A673 (cell line): ENCODE measurements at regions not wholly inside any gene's neighbourhood (a gene's known extent, or its start where the extent isn't known, plus 50 kb on each side); places are given as distances from the start of the nearest gene placed in this dataset.

Source experiments
- BruUV-seq: library from RNA; stranded (reverse); fragments of 400-500 nt; replicated peaks from 2 replicates; lab custom pipeline; 2021; lab: Mats Ljungman, UMichigan
- CTCF ChIA-PET: fragments of 300-600 bp; sonication (Branson Sonifier 250); formaldehyde crosslinking; loops from one replicate; lab custom pipeline; 2022; ENCODE audit warnings: antibody characterized with exemption; lab: Charles Lee
- POLR2A ChIA-PET: fragments of 300-600 bp; sonication (Branson Sonifier 250); formaldehyde crosslinking; loops from one replicate; lab custom pipeline; 2022; ENCODE audit warnings: antibody characterized with exemption; ENCODE audit not compliant: low non-redundant PET; lab: Charles Lee
- DNase-seq: peaks from one replicate; pipeline ENCODE4 v3.0.0-alpha.2; 2015; ENCODE audit warnings: low spot score
- H3K27ac ChIP-seq: fragments of 200-600 bp; sonication (generic); 2 replicates; pipeline ENCODE4 v1.5.1; 2016; ENCODE audit warnings: mixed run types, low read depth, mild to moderate bottlenecking, mixed read lengths, antibody characterized with exemption, low read length; ENCODE audit not compliant: poor library complexity, severe bottlenecking
- H3K27me3 ChIP-seq: fragments of 200-600 bp; sonication (generic); replicated peaks from 2 replicates; pipeline ENCODE4 v1.6.1; 2017; ENCODE audit warnings: mixed run types, low read depth, mild to moderate bottlenecking, mixed read lengths, antibody characterized with exemption, low read length; ENCODE audit not compliant: insufficient read depth, poor library complexity
- H3K36me3 ChIP-seq: fragments of 200-600 bp; sonication (generic); 2 replicates; pipeline ENCODE4 v1.6.1; 2016; ENCODE audit warnings: mixed run types, mild to moderate bottlenecking, mixed read lengths, antibody characterized with exemption, low read length; ENCODE audit not compliant: insufficient read depth, poor library complexity, severe bottlenecking
- H3K4me1 ChIP-seq: fragments of 200-600 bp; sonication (generic); 2 replicates; pipeline ENCODE4 v1.6.1; 2017; ENCODE audit warnings: mixed run types, mild to moderate bottlenecking, mixed read lengths, antibody characterized with exemption, low read length; ENCODE audit not compliant: insufficient read depth, poor library complexity, severe bottlenecking
- H3K4me3 ChIP-seq: fragments of 200-600 bp; sonication (generic); 2 replicates; pipeline ENCODE4 v1.5.1; 2016; ENCODE audit warnings: low read depth, mixed run types, mild to moderate bottlenecking, mixed read lengths, low read length; ENCODE audit not compliant: poor library complexity, severe bottlenecking
- H3K9me3 ChIP-seq: fragments of 200-600 bp; sonication (generic); 2 replicates; pipeline ENCODE4 v1.6.1; 2016; ENCODE audit warnings: mixed run types, low read depth, mild to moderate bottlenecking, mixed read lengths, antibody characterized with exemption, low read length; ENCODE audit not compliant: poor library complexity, severe bottlenecking
- EZH2 ChIP-seq: fragments of 200-600 bp; sonication (generic); IDR thresholded peaks from 2 replicates; pipeline ENCODE4 v1.6.1; 2017; ENCODE audit warnings: borderline replicate concordance, low read depth, mild to moderate bottlenecking, mixed read lengths, antibody characterized with exemption, low read length; ENCODE audit not compliant: poor library complexity, severe bottlenecking
- intact Hi-C: fragments of 100-400 bp; cut with micrococcal nuclease; formaldehyde crosslinking; loops from one replicate; pipeline ENCODE4 v1.10.0; 2022; ENCODE audit not compliant: unreplicated experiment
- TF ChIP-seq, protein P1 (sequence below): fragments of 300-800, 200-600 bp; sonication (generic); conservative IDR thresholded peaks from 2 replicates; pipeline ENCODE4 v1.5.1; 2017; ENCODE audit warnings: low read depth, mild to moderate bottlenecking, antibody characterized with exemption, low read length, moderate library complexity, mixed read lengths

DNA sequence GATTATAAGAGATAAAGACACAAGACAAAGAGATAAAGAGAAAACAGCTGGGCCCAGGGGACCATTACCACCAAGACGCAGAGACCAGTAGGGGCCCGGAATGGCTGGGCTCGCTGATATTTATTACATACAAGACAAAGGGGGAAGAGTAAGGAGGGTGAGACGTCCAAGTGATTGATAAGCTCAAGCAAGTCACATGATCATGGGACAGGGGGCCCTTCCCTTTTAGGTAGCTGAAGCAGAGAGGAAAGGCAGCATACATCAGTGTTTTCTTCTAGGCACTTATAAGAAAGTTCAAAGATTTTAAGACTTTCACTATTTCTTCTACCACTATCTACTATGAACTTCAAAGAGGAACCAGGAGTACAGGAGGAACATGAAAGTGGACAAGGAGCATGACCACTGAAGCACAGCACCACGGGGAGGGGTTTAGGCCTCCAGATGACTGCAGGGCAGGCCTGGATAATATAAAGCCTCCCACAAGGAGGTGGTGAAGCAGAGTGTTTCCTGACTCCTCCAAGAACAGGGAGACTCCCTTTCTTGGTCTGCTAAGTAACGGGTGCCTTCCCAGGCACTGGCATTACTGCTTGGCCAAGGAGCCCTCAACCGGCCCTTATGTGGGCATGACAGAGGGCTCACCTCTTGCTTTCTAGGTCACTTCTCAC lies 63.9 kb upstream of the ARL4D start:
- Histone ChIP-seq H3K9me3 (no peaks in the 10 kb centered on the region), H3K36me3 (no peaks in the 10 kb centered on the region), H3K27ac (no peak overlapping the region), H3K4me3 (no peak overlapping the region), H3K27me3 (no peaks in the 10 kb centered on the region), H3K4me1 (no peaks in the 10 kb centered on the region)
- TF ChIP-seq, protein P1, sequence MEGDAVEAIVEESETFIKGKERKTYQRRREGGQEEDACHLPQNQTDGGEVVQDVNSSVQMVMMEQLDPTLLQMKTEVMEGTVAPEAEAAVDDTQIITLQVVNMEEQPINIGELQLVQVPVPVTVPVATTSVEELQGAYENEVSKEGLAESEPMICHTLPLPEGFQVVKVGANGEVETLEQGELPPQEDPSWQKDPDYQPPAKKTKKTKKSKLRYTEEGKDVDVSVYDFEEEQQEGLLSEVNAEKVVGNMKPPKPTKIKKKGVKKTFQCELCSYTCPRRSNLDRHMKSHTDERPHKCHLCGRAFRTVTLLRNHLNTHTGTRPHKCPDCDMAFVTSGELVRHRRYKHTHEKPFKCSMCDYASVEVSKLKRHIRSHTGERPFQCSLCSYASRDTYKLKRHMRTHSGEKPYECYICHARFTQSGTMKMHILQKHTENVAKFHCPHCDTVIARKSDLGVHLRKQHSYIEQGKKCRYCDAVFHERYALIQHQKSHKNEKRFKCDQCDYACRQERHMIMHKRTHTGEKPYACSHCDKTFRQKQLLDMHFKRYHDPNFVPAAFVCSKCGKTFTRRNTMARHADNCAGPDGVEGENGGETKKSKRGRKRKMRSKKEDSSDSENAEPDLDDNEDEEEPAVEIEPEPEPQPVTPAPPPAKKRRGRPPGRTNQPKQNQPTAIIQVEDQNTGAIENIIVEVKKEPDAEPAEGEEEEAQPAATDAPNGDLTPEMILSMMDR: no peak
- TF ChIP-seq EZH2: no peak
- CTCF ChIA-PET: interaction anchor here (0.6 kb wide), 1 partner anchor 331 kb away, joined by 4 read pairs; no protein-coding TSS in a partner anchor
- DNase-seq: no peak
- intact Hi-C loops: no loop called here
- POLR2A ChIA-PET: no interaction called here
- BruUV-seq: no TSS peak

DNA sequence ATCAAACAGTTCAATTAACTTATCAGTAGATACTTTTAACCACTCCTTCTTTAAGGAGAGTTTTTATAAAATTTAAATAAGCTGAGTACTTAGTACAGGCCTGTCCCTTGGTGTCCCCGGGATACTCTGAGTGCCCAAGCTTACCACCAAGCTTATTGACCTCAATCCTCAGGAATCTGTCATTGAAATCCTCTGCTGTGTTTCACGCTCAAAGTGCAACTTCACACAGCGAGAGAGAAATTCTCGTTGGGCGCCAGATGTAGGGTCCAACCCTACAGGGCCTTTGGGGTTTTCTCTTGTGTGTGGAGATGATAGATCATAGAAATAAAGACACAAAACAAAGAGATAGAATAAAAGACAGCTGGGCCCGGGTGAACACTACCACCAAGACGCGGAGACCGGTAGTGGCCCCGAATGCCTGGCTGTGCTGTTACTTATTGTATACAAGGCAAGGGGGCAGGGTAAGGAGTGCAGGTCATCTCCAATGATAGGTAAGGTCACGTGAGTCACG lies 65.3 kb upstream of the ARL4D start:
- ChIA-PET POLR2A (no interaction called here), CTCF (no interaction called here)
- DNase-seq: no peak
- H3K4me3 ChIP-seq: no peak overlapping the region
- no peaks in the 10 kb centered on the region for H3K36me3 ChIP-seq
- intact Hi-C loops: no loop called here
- TF ChIP-seq, protein P1: no peak
- TF ChIP-seq EZH2: no peak
- BruUV-seq: no TSS peak
- H3K27me3 ChIP-seq: no peaks in the 10 kb centered on the region
- no peaks in the 10 kb centered on the region for H3K4me1 ChIP-seq
- H3K27ac ChIP-seq: no peak overlapping the region
- no peaks in the 10 kb centered on the region for H3K9me3 ChIP-seq

DNA sequence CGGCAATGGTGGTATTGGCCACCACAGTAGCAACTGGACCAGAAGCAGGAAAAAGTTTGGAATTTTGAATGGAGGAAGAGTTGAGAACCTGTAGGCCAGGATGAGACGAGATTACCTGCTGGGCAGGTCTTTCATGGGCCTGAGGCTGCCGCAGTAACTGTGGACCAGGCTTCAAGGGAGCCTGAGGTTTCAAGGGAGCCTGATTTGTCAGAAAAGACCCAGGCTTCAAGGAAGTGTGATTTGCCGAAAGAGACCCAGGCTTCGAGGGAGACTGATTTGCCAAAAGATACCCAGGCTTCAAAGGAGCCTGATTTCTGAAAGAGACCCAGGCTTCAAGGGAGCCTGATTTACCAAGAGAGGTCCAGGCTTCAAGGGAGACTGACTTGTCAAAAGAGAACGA lies 66.6 kb upstream of the ARL4D start:
- no peaks in the 10 kb centered on the region for H3K36me3 ChIP-seq
- intact Hi-C loops: no loop called here
- TF ChIP-seq, protein P1: no peak
- no peak for TF ChIP-seq EZH2
- POLR2A ChIA-PET: interaction anchor here (0.8 kb wide), 1 partner anchor 28 kb away, joined by 3 read pairs; no protein-coding TSS in a partner anchor
- CTCF ChIA-PET: no interaction called here
- BruUV-seq: no TSS peak
- no peak for DNase-seq
- no peaks in the 10 kb centered on the region for H3K27me3 ChIP-seq
- H3K4me1 ChIP-seq: no peaks in the 10 kb centered on the region
- no peak overlapping the region for H3K27ac ChIP-seq
- H3K9me3 ChIP-seq: no peaks in the 10 kb centered on the region
- H3K4me3 ChIP-seq: no peak overlapping the region
